Fibroblast of mammary gland (primary cell): ENCODE measurements at regions not wholly inside any gene's neighbourhood (a gene's known extent, or its start where the extent isn't known, plus 50 kb on each side); places are given as distances from the start of the nearest gene placed in this dataset.

Experiments
- DNase-seq: peaks from one replicate; pipeline ENCODE4 v3.0.0-alpha.2; 2010; ENCODE audit warnings: low read depth
- H3K4me3 ChIP-seq: 2 replicates; pipeline ENCODE4 v1.5.1; 2011; ENCODE audit warnings: low read depth, mild to moderate bottlenecking, low read length, moderate library complexity; ENCODE audit not compliant: control insufficient read depth
- CTCF ChIP-seq: conservative IDR thresholded peaks from 2 replicates; pipeline ENCODE4 v1.5.1; 2011; ENCODE audit warnings: low read depth, low read length, inconsistent platforms; ENCODE audit not compliant: control insufficient read depth, insufficient read depth

- TF ChIP-seq CTCF: no peak
- no peak overlapping the region for H3K4me3 ChIP-seq
- no peak for DNase-seq
These were observed 440.4 kb downstream of the KIF20B start for GRCh38 chr10:90141791-90142190.

GRCh38 chr10:90143937-90144336 is 442.5 kb downstream of the KIF20B start:
- DNase-seq: no peak
- H3K4me3 ChIP-seq: no peak overlapping the region
- TF ChIP-seq CTCF: no peak

GRCh38 chr10:90148116-90148855 is 446.9 kb downstream of the KIF20B start:
- TF ChIP-seq CTCF: peak; percentile 76
- peak; percentile 80 for DNase-seq
- no peak overlapping the region for H3K4me3 ChIP-seq

DNA sequence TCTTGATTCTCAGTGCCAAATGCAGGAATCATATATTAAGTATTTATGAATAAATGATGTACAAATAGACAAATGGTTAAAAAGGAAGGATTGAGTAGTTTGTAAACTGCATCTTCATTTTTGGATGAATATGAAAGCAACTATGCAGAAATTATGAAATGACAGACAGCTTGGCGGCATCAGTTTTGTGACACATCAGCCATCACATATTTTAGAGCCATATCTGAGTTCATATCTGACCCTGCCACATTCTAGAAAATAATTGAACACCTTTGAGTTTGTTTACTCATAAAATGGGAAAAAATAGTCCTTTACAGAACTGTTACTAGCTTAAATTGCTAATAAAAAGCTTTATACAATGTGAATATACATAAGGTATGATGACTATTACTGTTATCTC is 448.2 kb downstream of the KIF20B start:
- no peak for DNase-seq
- no peak for TF ChIP-seq CTCF
- no peak overlapping the region for H3K4me3 ChIP-seq

- H3K4me3 ChIP-seq: no peak overlapping the region
- DNase-seq: peak; percentile 91
- TF ChIP-seq CTCF: no peak
These were observed 461.0 kb downstream of the KIF20B start for GRCh38 chr10:90162271-90162853.

DNA sequence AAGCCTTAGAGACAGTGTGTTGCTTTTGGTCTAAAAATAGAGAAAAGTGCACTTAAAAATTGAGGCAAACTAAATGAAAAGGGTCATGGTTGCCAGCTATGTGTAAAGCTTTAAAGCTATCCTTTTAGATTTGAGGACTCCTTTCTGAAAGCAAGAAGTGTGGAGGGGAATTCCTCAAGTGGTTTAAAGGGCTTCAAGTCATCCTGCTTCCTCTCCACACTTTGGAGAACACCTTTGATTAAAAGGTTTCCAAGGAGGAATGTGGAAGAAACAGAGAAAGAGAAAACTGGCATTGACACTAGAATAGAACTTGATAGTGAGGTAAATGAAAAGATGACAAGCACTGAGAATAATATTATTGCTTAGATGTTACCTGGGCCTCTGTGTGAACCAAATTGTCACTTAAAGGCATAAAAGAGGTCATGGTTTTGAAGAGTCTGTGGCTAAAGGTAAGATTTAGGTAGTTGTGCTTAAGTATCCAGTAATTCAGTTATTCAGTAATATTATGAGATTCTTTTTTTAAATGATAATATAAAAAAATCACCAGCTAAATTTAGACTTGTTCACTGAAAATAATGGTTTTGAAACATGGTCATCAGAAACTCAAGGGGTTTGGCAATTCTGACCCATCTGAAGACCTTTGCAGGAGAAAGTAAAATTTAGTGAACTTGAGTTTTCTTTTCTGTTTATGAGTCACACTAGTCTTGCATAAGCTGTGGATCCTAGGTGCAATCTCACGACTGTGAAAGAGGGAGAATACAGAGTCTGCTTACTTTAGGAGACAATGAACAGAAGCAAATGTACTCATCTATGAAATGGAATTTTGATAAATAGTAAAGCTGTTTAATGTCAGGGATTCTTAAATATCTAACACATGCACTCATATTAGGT is 466.0 kb downstream of the KIF20B start:
- no peak for TF ChIP-seq CTCF
- DNase-seq: peak; percentile 88
- H3K4me3 ChIP-seq: no peak overlapping the region
